Fibroblast of lung (primary cell): ENCODE measurements at regions not wholly inside any gene's neighbourhood (a gene's known extent, or its start where the extent isn't known, plus 50 kb on each side); places are given as distances from the start of the nearest gene placed in this dataset.
"Not testable (repeated sequence)": the region's sequence is repeated elsewhere in the genome, so short reads cannot be mapped to it uniquely, and the experiment has no call there.

Experiments used
- EZH2 ChIP-seq: IDR thresholded peaks from 2 replicates; pipeline ENCODE4 v1.5.1; 2012; ENCODE audit warnings: low read length, control low read depth, mild to moderate bottlenecking; ENCODE audit errors: missing control alignments
- TF ChIP-seq, protein P1 (sequence below), 2 donors: IDR thresholded peaks in 1 of 2; conservative IDR thresholded peaks in 1 of 2; 1 replicate in 1 of 2; 2 replicates in 1 of 2; pipeline ENCODE4 v1.5.1; 2011 to 2012; ENCODE audit warnings: low read length in 2 of 2, control low read depth in 1 of 2, inconsistent platforms in 1 of 2, low read depth in 1 of 2, mild to moderate bottlenecking in 1 of 2

DNA sequence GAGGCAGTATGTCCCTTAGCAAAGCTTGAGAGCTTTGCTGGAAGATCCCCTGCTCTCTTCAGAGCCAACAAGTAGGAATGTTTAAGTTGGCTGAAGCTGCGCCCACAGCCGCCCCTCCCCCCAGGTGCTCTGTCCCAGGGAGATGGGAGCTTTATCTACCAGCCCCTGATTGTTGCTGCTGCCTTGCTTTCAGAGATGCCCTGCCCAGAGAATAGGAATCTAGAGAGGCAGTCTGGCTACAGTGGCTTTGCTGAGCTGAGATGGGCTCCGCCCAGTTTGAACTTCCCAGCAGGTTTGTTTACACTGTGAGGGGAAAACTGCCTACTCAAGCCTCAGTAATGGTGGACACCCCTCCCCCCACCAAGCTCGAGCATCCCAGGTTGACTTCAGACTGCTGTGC lies 423.6 kb downstream of the KCTD16 start:
- TF ChIP-seq EZH2: not testable (repeated sequence)
- TF ChIP-seq, protein P1, sequence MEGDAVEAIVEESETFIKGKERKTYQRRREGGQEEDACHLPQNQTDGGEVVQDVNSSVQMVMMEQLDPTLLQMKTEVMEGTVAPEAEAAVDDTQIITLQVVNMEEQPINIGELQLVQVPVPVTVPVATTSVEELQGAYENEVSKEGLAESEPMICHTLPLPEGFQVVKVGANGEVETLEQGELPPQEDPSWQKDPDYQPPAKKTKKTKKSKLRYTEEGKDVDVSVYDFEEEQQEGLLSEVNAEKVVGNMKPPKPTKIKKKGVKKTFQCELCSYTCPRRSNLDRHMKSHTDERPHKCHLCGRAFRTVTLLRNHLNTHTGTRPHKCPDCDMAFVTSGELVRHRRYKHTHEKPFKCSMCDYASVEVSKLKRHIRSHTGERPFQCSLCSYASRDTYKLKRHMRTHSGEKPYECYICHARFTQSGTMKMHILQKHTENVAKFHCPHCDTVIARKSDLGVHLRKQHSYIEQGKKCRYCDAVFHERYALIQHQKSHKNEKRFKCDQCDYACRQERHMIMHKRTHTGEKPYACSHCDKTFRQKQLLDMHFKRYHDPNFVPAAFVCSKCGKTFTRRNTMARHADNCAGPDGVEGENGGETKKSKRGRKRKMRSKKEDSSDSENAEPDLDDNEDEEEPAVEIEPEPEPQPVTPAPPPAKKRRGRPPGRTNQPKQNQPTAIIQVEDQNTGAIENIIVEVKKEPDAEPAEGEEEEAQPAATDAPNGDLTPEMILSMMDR (conservative IDR thresholded peaks at IDR 0.05 in 1 of 2, IDR thresholded peaks at IDR 0.05 in 1 of 2; ENCODE audit: low read depth in 1 of 2, low read length in 2 of 2): not testable (repeated sequence)
